Islet of Langerhans (tissue), 1 donor: ENCODE measurements at regions not wholly inside any gene's neighbourhood (a gene's known extent, or its start where the extent isn't known, plus 50 kb on each side); places are given as distances from the start of the nearest gene placed in this dataset.
"Not testable (repeated sequence)": the region's sequence is repeated elsewhere in the genome, so short reads cannot be mapped to it uniquely, and the experiment has no call there.

Experiments
- FAIRE-seq: peaks from one replicate; lab custom pipeline; 2011; peaks lifted over from hg19 to GRCh38; lab: Jason Lieb, UNC

GRCh38 chr13:100766570-100766969 lies 92.0 kb upstream of the TMTC4 start:
- FAIRE-seq: not testable (repeated sequence)

GRCh38 chr13:100764937-100765336 lies 90.3 kb upstream of the TMTC4 start:
- no peak for FAIRE-seq

- FAIRE-seq: not testable (repeated sequence)
These were observed 87.5 kb upstream of the TMTC4 start for GRCh38 chr13:100762126-100762525.

- no peak for FAIRE-seq
These were observed 81.3 kb upstream of the TMTC4 start for GRCh38 chr13:100755891-100756290.

DNA sequence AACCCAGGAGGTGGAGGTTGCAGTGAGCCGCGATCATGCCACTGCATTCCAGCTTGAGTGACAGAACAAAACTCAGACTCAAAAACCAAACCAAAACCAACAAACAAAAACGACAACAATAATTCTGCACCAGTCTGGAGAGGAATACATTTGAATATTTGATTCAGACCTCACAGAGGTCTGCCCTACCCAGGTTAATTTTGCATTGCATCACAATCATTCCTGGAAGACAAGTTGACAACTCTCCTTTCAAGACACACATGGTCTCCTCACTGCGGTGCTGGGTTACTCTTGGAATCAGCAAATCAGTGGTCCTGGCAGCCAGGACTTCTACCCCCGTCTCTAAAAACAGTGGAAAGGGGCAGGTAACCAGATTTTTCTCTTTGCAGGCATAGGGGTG lies 79.9 kb upstream of the TMTC4 start:
- FAIRE-seq: no peak

GRCh38 chr13:100753376-100753775 lies 78.8 kb upstream of the TMTC4 start:
- FAIRE-seq: no peak

GRCh38 chr13:100751826-100752225 lies 77.2 kb upstream of the TMTC4 start:
- no peak for FAIRE-seq

DNA sequence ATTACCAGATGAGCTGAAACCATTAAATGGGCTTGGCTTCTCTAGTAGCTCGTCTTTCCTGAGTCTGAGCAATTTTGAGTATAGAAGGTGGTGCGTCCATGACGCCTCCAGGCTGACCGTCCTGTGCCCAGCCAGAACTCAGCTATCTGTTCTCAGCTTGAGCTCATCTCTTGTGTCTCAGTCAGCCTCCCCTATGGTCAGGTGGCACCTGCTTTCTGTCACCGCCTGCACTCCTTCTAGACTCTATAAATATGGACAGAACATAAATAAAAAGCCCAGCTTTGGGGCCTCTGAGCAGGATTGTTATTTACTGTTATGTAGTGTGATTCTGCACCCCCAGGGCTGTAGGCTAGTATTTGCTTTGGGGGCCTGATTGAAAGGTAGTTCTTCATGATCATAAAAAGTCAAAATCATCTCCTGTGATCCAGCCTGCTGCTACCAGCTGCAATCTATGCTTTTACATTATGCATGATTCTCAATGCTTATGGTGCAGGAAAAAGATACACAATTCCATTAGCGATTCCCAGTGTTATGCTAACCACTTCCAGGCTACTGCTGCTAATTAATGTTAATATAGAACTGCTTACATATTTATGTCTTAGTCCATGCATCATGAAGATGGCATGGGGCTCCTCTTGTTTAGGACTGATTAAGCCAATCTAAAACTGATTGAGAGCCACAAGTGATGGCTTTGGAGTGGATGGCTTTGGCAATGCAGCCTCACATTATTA lies 72.5 kb upstream of the TMTC4 start:
- no peak for FAIRE-seq

DNA sequence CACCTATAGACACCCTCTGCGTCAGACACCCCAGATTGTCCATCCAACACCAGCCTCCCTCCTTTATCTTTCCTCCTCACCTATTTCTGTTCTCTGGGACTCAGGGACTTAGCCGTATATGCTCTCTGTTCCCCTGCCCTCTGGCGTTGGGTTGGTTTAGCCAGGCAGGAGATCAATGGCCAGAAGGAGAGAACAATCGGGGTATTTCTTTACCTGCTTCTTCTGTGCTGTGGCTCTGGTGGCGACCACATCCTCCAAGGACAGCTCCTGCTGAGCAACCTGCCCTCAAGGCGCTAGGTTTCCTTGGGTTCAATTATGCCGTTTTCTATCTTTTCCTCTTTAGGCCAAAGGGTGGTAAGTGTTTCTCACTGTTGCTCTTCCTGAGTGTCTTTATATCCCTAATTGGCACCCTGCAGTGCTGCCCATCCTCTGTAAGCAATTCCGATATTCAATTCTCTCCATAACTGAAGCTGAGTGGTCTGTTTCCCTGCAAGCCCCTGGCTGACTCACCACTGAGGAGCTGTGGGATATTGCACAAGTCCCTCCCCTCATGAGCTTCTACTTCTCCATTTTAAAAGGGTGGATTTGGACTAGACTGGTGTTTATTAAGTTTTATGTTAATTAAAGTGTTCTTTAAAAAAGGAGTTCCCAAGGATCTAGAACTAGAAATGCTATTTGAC lies 63.7 kb upstream of the TMTC4 start:
- FAIRE-seq: no peak

GRCh38 chr13:100735494-100735893 lies 60.9 kb upstream of the TMTC4 start:
- FAIRE-seq: no peak

DNA sequence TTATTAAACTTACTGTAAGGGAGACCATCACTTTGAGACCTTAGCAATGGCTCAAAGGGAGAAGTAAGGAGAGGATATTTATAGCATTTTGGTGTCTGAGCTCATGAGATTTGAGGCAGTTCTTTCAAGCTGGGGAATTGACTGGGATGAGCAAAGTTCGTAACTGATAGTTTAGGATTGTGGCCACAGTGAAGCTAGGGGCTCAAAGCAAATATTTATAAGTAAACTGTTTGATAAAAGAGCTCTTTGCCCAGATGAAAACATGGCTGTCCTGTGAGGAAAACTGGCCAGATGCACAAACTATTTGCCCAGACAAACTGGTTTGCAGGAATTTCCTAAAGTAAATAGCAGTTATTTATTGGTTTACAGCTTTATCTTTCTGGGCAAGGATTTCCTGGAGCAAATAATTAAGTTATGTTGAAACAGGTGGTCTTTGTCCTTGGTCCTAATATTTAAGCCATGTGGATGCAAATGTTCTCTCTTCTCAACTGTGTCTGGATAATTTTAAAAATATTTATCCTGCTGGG lies 59.7 kb upstream of the TMTC4 start:
- no peak for FAIRE-seq

GRCh38 chr13:100733261-100733660 lies 58.7 kb upstream of the TMTC4 start:
- no peak for FAIRE-seq

GRCh38 chr13:100728201-100728600 lies 53.6 kb upstream of the TMTC4 start:
- no peak for FAIRE-seq

- FAIRE-seq: no peak
These were observed 50.9 kb upstream of the TMTC4 start for GRCh38 chr13:100725472-100725871.

DNA sequence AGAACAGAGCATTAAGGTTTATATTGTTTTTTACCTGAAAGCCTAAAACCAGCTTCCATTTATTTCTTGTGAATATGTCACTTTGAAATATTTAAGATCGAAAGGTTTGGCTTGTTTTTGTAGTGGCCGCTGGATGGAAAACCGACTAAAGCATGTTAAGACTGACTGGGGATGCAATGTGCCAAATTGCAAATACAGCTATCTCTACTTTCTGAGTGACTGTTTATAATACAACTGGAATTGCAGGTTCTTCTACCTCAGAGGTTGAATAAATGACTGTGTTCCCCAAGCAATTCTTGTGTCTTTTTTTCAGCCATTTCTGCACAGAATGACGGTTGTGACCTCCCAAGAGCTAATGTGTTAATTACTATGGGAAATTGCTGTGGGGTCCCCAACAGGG lies 50.0 kb upstream of the TMTC4 start:
- FAIRE-seq: no peak
